ENCODE measurements at regions not wholly inside any gene's neighbourhood (a gene's known extent, or its start where the extent isn't known, plus 50 kb on each side); places are given as distances from the start of the nearest gene placed in this dataset.

- in situ Hi-C loops (cut with MboI; ENCODE audit: low sequenced_read_pairs), result no loop called here
Observed at GRCh38 chr4:19014594-19014993, 993.0 kb upstream of the LCORL start.

- in situ Hi-C loops (cut with MboI; ENCODE audit: low sequenced_read_pairs), result no loop called here
Observed at GRCh38 chr4:19010761-19011160, 989.2 kb upstream of the LCORL start.

DNA sequence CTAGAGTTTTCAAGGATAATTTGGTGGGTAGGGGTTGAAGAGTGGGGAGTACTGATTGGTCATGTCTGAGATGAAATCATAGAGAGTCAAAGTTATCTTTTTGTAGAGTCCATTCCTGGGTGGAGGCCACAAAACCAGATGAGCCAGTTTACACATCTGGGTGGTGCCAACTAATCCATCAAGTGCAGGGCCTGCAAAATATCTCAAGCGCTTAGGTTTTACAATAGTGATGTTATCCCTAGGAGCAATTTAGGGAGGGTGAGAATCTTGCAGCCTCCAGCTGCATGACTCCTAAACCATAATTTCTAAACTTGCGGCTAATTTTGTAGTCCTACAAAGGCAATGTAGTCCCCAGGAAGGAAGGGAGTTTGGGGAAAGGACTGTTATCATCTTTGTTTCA lies 988.3 kb upstream of the LCORL start:
- in situ Hi-C loops (cut with MboI; ENCODE audit: low sequenced_read_pairs), result no loop called here

DNA sequence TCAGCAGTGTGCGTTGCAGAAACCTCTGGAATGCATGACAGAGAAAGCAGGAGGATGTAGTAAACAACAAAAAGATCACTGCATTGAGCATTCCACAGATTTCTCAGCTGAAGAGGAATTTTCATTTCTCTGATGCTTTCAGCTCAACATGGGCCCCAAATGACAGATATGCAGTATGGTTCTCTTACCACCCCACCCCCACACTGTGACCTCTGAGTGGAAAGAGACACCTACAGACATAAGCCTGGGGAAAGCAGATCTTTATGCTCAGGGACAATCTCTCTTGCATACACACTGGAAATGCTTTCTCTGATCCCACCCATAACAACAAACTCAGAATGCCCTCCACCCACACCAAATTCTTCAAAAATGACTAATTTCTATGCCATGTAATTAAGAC lies 983.7 kb upstream of the LCORL start:
- in situ Hi-C loops (cut with MboI; ENCODE audit: low sequenced_read_pairs), result no loop called here

GRCh38 chr4:19002170-19002569 lies 980.6 kb upstream of the LCORL start:
- in situ Hi-C loops (cut with MboI; ENCODE audit: low sequenced_read_pairs), result no loop called here

DNA sequence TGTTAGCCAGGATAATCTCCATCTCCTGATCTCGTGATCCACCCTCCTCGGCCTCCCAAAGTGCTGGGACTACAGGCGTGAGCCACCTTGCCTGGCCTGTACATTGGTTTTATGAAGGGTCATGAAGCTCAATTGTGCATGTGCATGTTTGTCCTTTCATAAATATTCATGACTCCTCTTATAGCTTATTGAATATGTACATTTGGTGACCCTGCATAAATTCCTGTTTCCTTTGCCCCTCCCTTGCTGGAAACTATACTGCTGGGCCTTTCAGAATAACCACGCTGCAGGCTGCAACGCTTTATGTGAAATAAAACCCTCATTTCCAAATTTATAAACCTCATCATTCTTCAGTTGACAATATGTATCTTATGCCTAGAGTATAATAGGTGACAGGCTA lies 978.0 kb upstream of the LCORL start:
- in situ Hi-C loops (cut with MboI; ENCODE audit: low sequenced_read_pairs), result no loop called here

- in situ Hi-C loops (cut with MboI; ENCODE audit: low sequenced_read_pairs), result no loop called here
Observed at GRCh38 chr4:18981234-18981615, 959.7 kb upstream of the LCORL start.

DNA sequence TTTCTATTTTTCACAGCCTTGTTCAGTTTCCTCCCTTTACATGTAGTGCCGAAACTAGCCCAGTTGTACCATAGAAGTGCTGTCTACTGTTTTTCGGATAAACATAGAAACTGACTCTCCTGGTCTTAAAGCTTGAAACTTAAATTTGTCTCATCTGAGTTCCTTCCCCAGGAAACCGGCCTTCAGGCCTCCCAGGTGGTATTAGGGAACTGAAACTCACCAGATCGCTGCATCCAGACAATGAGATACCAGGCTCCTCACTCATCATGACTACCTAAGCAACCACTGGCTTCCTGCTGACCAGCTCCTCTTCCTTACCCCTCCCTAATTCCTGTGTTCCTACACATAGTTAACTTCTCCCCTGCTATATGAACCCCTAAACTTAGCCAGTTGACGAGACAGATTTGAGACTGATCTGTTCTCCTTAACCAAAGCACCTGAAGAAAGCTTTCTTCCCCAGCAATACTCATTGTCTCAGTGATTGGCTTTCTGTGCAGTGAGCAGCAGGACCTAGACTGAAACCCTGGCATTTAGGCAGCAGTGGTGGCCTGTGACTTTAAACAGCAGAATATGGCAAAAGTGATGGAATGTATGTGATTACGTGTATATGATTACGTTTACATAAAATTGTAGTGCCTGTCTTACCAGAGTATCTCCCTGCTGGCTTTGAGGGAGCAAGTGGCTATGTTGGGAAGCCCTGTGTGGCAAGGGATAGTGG lies 959.1 kb upstream of the LCORL start:
- in situ Hi-C loops (cut with MboI; ENCODE audit: low sequenced_read_pairs), result no loop called here

DNA sequence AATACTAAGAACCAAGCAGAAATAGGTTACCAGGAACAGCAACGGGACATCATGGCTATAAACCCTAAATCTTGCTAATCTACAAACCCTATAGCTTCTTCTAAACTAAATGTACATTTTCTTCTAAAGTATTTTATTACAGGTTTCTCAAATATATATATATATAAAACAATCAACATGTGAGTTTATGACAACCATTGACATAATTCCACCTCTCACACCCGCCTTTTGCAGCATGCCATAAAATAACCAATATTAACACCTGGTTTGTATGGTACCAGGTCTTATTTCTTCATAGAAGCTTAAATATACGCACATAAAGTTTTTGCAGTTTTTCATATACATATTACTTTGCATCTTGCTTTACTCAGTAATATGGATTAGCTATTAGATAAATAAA lies 955.3 kb upstream of the LCORL start:
- in situ Hi-C loops (cut with MboI; ENCODE audit: low sequenced_read_pairs), result no loop called here

- in situ Hi-C loops (cut with MboI; ENCODE audit: low sequenced_read_pairs), result no loop called here
Observed at GRCh38 chr4:18975916-18976808, 954.6 kb upstream of the LCORL start.

DNA sequence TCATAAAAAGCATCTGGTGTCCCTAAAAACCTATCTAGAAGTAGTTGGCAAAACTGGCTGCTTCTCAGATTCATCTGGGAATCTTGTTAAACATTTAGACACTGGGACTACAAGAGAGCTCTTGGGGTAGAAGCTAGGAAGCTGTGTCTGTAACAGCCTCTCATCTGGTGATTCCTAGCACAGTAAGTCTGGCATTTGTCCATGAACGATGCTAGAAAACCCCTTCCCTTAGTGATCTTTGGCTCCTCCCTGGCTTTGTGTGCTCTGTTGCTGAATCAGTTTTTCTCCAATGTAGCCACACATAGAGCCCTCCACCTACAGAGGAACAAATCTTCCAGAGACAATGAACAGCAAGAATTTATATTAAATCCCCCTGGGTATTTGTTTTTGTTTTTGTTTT lies 951.7 kb upstream of the LCORL start:
- in situ Hi-C loops (cut with MboI; ENCODE audit: low sequenced_read_pairs), result no loop called here

DNA sequence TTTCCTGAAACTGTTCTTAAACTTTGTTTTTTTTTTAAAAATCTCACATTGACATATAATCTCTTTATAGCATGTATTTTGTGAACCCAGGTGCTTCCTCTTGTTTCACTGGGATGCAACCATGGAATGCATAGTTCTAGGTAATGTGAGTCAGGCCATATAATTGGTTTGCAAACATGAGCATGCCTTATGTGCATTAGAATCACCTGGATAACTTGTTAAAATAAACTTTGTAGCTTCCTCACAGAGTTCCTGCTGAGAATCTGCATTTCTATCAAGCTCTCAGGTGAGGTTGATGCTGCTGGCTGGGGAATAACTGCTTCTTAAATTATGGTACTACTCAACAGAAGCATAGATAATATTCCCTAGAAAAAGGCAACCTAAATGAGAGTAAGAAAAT lies 940.3 kb upstream of the LCORL start:
- in situ Hi-C loops (cut with MboI; ENCODE audit: low sequenced_read_pairs), result no loop called here

- in situ Hi-C loops (cut with MboI; ENCODE audit: low sequenced_read_pairs), result no loop called here
Observed at GRCh38 chr4:18961266-18961665, 939.7 kb upstream of the LCORL start.

GRCh38 chr4:18957716-18958115 lies 936.2 kb upstream of the LCORL start:
- in situ Hi-C loops (cut with MboI; ENCODE audit: low sequenced_read_pairs), result no loop called here

DNA sequence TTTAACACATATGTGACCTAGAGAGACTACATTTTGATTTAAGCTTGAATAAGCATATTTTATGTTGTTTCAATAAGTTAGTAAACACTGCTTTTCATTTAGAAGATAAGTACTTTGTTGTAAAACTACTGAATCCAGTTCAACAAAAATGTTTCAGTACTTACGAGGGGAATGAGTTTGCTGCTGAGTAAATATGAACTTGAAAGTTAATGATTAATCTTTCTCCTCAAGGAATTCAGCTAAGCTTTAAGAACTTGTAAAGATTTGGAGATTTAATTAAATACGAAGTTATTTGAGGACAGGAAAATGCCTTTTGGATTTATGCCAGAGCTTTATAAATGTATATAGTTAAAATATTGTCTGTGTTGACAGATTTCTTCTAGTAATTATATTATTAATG lies 933.0 kb upstream of the LCORL start:
- in situ Hi-C loops (cut with MboI; ENCODE audit: low sequenced_read_pairs), result no loop called here

- in situ Hi-C loops (cut with MboI; ENCODE audit: low sequenced_read_pairs), result no loop called here
Observed at GRCh38 chr4:18953613-18954012, 932.1 kb upstream of the LCORL start.

GRCh38 chr4:18945464-18945863 lies 923.9 kb upstream of the LCORL start:
- in situ Hi-C loops (cut with MboI; ENCODE audit: low sequenced_read_pairs), result no loop called here

GRCh38 chr4:18942874-18943273 lies 921.3 kb upstream of the LCORL start:
- in situ Hi-C loops (cut with MboI; ENCODE audit: low sequenced_read_pairs), result no loop called here

GRCh38 chr4:18938343-18939099 lies 917.0 kb upstream of the LCORL start:
- in situ Hi-C loops (cut with MboI; ENCODE audit: low sequenced_read_pairs), result no loop called here

GRCh38 chr4:18937746-18938145 lies 916.2 kb upstream of the LCORL start:
- in situ Hi-C loops (cut with MboI; ENCODE audit: low sequenced_read_pairs), result no loop called here

GRCh38 chr4:18937080-18937479 lies 915.5 kb upstream of the LCORL start:
- in situ Hi-C loops (cut with MboI; ENCODE audit: low sequenced_read_pairs), result no loop called here

Measured in HL-60/S4 treated with retinoic acid at 250 ng/mL for 4 days and 3 days (cell line).